H9 (cell line): ENCODE measurements at regions not wholly inside any gene's neighbourhood (a gene's known extent, or its start where the extent isn't known, plus 50 kb on each side); places are given as distances from the start of the nearest gene placed in this dataset.

Experiments
- DNase-seq: peaks from one replicate; pipeline ENCODE4 v3.0.0-alpha.2; 2017
- H2AFZ ChIP-seq: one replicate; pipeline ENCODE4 v1.6.1; 2013; ENCODE audit warnings: mild to moderate bottlenecking, low read length, control low read depth, moderate library complexity
- H2AK5ac ChIP-seq: 2 replicates; pipeline ENCODE4 v1.6.1; 2013; ENCODE audit warnings: low read length, control low read depth, mixed read lengths; ENCODE audit not compliant: insufficient read length
- H2BK120ac ChIP-seq: one replicate; pipeline ENCODE4 v1.6.1; 2013; ENCODE audit warnings: low read depth, mild to moderate bottlenecking, low read length, control low read depth, inconsistent platforms; ENCODE audit not compliant: poor library complexity, severe bottlenecking
- H2BK12ac ChIP-seq: 2 replicates; pipeline ENCODE4 v1.6.1; 2013; ENCODE audit warnings: low read length, control low read depth, mixed read lengths, low read depth; ENCODE audit not compliant: insufficient read length
- H2BK15ac ChIP-seq: 2 replicates; pipeline ENCODE4 v1.6.1; 2013; ENCODE audit warnings: low read depth, low read length, control low read depth
- H2BK20ac ChIP-seq: one replicate; pipeline ENCODE4 v1.6.1; 2013; ENCODE audit warnings: low read depth, mild to moderate bottlenecking, low read length, control low read depth, inconsistent platforms; ENCODE audit not compliant: poor library complexity, severe bottlenecking
- H2BK5ac ChIP-seq: 2 replicates; pipeline ENCODE4 v1.6.1; 2013; ENCODE audit warnings: low read length, control low read depth, mixed read lengths; ENCODE audit not compliant: insufficient read length
- H3K14ac ChIP-seq: 2 replicates; pipeline ENCODE4 v1.6.1; 2013; ENCODE audit warnings: low read length, control low read depth; ENCODE audit not compliant: insufficient read depth
- H3K18ac ChIP-seq: 2 replicates; pipeline ENCODE4 v1.6.1; 2013; ENCODE audit warnings: low read depth, mild to moderate bottlenecking, mixed read lengths, low read length, control low read depth; ENCODE audit not compliant: insufficient read length
- H3K23ac ChIP-seq: 2 replicates; pipeline ENCODE4 v1.6.1; 2013; ENCODE audit warnings: low read length, control low read depth, mixed read lengths, low read depth; ENCODE audit not compliant: insufficient read length
- H3K23me2 ChIP-seq: 2 replicates; pipeline ENCODE4 v1.6.1; 2013; ENCODE audit warnings: low read depth, mild to moderate bottlenecking, mixed read lengths, low read length, control low read depth; ENCODE audit not compliant: insufficient read length, poor library complexity, severe bottlenecking
- H3K27ac ChIP-seq: 2 replicates; pipeline ENCODE4 v1.5.1; 2013; ENCODE audit warnings: low read length, control low read depth, mixed read lengths, low read depth; ENCODE audit not compliant: insufficient read length
- H3K27me3 ChIP-seq: 2 replicates; pipeline ENCODE4 v1.6.1; 2013; ENCODE audit warnings: low read length, control low read depth, inconsistent platforms; ENCODE audit not compliant: insufficient read depth
- H3K4ac ChIP-seq: 2 replicates; pipeline ENCODE4 v1.6.1; 2013; ENCODE audit warnings: low read depth, mild to moderate bottlenecking, control low read depth, inconsistent platforms, low read length, moderate library complexity
- H3K4me1 ChIP-seq: 2 replicates; pipeline ENCODE4 v1.6.1; 2013; ENCODE audit warnings: low read length, control low read depth, inconsistent platforms; ENCODE audit not compliant: insufficient read depth
- H3K4me2 ChIP-seq: 2 replicates; pipeline ENCODE4 v1.6.1; 2013; ENCODE audit warnings: low read length, control low read depth, mixed read lengths; ENCODE audit not compliant: insufficient read length, insufficient read depth
- H3K56ac ChIP-seq: 2 replicates; pipeline ENCODE4 v1.6.1; 2013; ENCODE audit warnings: low read depth, mild to moderate bottlenecking, mixed read lengths, low read length, control low read depth; ENCODE audit not compliant: insufficient read length
- H3K79me1 ChIP-seq: 2 replicates; pipeline ENCODE4 v1.6.1; 2013; ENCODE audit warnings: low read depth, mild to moderate bottlenecking, moderate library complexity, low read length, control low read depth, inconsistent platforms; ENCODE audit not compliant: insufficient read depth, poor library complexity, severe bottlenecking
- H3K79me2 ChIP-seq: 2 replicates; pipeline ENCODE4 v1.6.1; 2013; ENCODE audit warnings: low read length, control low read depth, inconsistent platforms; ENCODE audit not compliant: insufficient read depth
- H3K9ac ChIP-seq: 2 replicates; pipeline ENCODE4 v1.6.1; 2013; ENCODE audit warnings: low read length, control low read depth, mixed read lengths; ENCODE audit not compliant: insufficient read length; ENCODE audit errors: extremely low read depth
- H3K9me3 ChIP-seq: one replicate; pipeline ENCODE4 v1.6.1; 2013; ENCODE audit warnings: low read depth, low read length, inconsistent platforms; ENCODE audit not compliant: control insufficient read depth
- H3T11ph ChIP-seq: one replicate; pipeline ENCODE4 v1.6.1; 2013; ENCODE audit warnings: mild to moderate bottlenecking, low read length, control low read depth, inconsistent platforms
- H4K20me1 ChIP-seq: one replicate; pipeline ENCODE4 v1.6.1; 2013; ENCODE audit not compliant: control insufficient read depth, insufficient read length, insufficient read depth
- H4K5ac ChIP-seq: 2 replicates; pipeline ENCODE4 v1.6.1; 2013; ENCODE audit warnings: low read depth, mild to moderate bottlenecking, mixed read lengths, low read length, control low read depth; ENCODE audit not compliant: insufficient read length
- H4K8ac ChIP-seq: replicated peaks from 2 replicates; pipeline ENCODE4 v1.6.1; 2013; ENCODE audit warnings: low read length, control low read depth, mixed read lengths, low read depth; ENCODE audit not compliant: insufficient read length
- H4K91ac ChIP-seq: 2 replicates; pipeline ENCODE4 v1.6.1; 2013; ENCODE audit warnings: low read depth, mild to moderate bottlenecking, moderate library complexity, mixed read lengths, low read length, control low read depth; ENCODE audit not compliant: insufficient read length
- H3K27ac Mint-ChIP-seq, 3 experiments: 2 replicates in 2 of 3; 3 replicates in 1 of 3; pipeline ENCODE4 v1.8.0; 2020 to 2021; ENCODE audit warnings: mixed read lengths in 3 of 3, mild to moderate bottlenecking in 1 of 3, moderate library complexity in 1 of 3
- H3K27me3 Mint-ChIP-seq: 2 replicates; pipeline ENCODE4 v1.8.0; 2021; ENCODE audit warnings: low read depth, mild to moderate bottlenecking, moderate library complexity, mixed read lengths
- H3K36me3 Mint-ChIP-seq, 3 experiments: 2 replicates in 2 of 3; 3 replicates in 1 of 3; pipeline ENCODE4 v1.8.0; 2020 to 2021; ENCODE audit warnings: low read depth in 3 of 3, mixed read lengths in 3 of 3; ENCODE audit not compliant: insufficient read depth in 1 of 3
- H3K4me1 Mint-ChIP-seq, 2 experiments: 2 replicates each; pipeline ENCODE4 v1.8.0; 2020; ENCODE audit warnings: mixed read lengths in 2 of 2
- H3K4me3 Mint-ChIP-seq, 2 experiments: 2 replicates in 1 of 2; 3 replicates in 1 of 2; pipeline ENCODE4 v1.8.0; 2020 to 2021; ENCODE audit warnings: mild to moderate bottlenecking in 2 of 2, mixed read lengths in 2 of 2, moderate library complexity in 1 of 2
- H3K9me3 Mint-ChIP-seq, 2 experiments: 2 replicates in 1 of 2; 3 replicates in 1 of 2; pipeline ENCODE4 v1.8.0; 2020; ENCODE audit warnings: mild to moderate bottlenecking in 2 of 2, mixed read lengths in 2 of 2, moderate library complexity in 1 of 2
- CTCF ChIP-seq: fragments of 200-600 bp; sonication (generic); conservative IDR thresholded peaks from 3 replicates; pipeline ENCODE4 v1.8.0; 2021; ENCODE audit warnings: antibody characterized with exemption, mild to moderate bottlenecking
- WGBS: extraction: QIAGEN DNeasy Blood & Tissue Kit; methylation state at CpG from one replicate; pipeline ENCODE4 v1.1.7; 2013; ENCODE audit warnings: missing lambda C conversion rate, low lambda C conversion rate, mixed read lengths; ENCODE audit not compliant: insufficient read length; ENCODE audit errors: extremely low coverage; 5-methylcytosine and 5-hydroxymethylcytosine counted together

- Histone ChIP-seq H4K8ac (no peak overlapping the region), H3K27me3 (no peaks in the 10 kb centered on the region), H2AK5ac (no peak overlapping the region), H3K9me3 (no peaks in the 10 kb centered on the region), H3K79me2 (no peaks in the 10 kb centered on the region), H4K20me1 (no peaks in the 10 kb centered on the region), H3K4ac (no peak overlapping the region), H3K4me1 (no peaks in the 10 kb centered on the region), H2BK12ac (no peak overlapping the region), H2BK15ac (no peak overlapping the region), H3K18ac (no peak overlapping the region), H4K91ac (no peak overlapping the region), H2BK20ac (no peak overlapping the region), H2BK120ac (no peak overlapping the region), H3K14ac (no peak overlapping the region), H2BK5ac (no peak overlapping the region), H3K9ac (no peak overlapping the region), H3T11ph (no peak overlapping the region), H4K5ac (no peak overlapping the region), H3K27ac (no peak overlapping the region), H3K23ac (no peak overlapping the region), H3K23me2 (no peaks in the 10 kb centered on the region), H3K56ac (no peak overlapping the region), H2AFZ (no peak overlapping the region), H3K79me1 (no peaks in the 10 kb centered on the region), H3K4me2 (no peak overlapping the region)
- no peak for TF ChIP-seq CTCF
- H3K4me3 Mint-ChIP-seq = no peak overlapping the region
- H3K36me3 Mint-ChIP-seq = peaks cover 0 to 11% (median 2%) of the 10 kb centered on the region in 3 experiments; a peak in 3 of 7 replicates
- peaks cover 0 to 3% of the 10 kb centered on the region in 2 experiments; a peak in 1 of 5 replicates for H3K9me3 Mint-ChIP-seq
- no CpG with 5 or more reads among the region's 7 CpGs for WGBS
- no peak overlapping the region for H3K27ac Mint-ChIP-seq
- DNase-seq = no peak
- no peaks in the 10 kb centered on the region for H3K4me1 Mint-ChIP-seq
- H3K27me3 Mint-ChIP-seq = no peaks in the 10 kb centered on the region
Measured at GRCh38 chr13:90534617-90535370, 812.7 kb upstream of the MIR17HG start.
